ENCODE measurements at regions not wholly inside any gene's neighbourhood (a gene's known extent, or its start where the extent isn't known, plus 50 kb on each side); places are given as distances from the start of the nearest gene placed in this dataset.

GRCh38 chr4:127352220-127353113 lies 280.3 kb upstream of the INTU start:
- no peak overlapping the region for H3K4me3 ChIP-seq (ENCODE audit: low read depth, low read length)
- no peak for DNase-seq (ENCODE audit: low read depth)
- no peak for TF ChIP-seq CTCF (IDR thresholded peaks at IDR 0.05; ENCODE audit: insufficient read depth, low read depth, low read length, missing control alignments)

DNA sequence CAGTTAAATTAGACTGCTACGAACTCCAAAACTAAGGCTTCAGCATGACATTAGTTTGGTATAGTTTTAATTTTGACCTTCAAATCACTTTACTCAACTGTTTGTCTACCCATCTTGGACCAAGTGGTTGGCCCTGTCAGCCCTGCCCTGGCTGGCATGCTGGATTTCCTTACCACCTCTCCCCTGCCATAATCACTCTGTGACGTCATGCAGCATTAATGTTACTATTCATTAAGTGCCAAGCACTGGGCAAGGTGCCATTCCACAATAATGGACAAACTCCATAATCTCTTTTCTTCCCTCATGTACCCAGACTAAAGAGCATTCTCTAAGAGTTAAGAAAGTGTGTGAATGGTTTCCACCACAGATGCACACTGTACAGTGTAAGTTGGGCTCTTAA lies 277.0 kb upstream of the INTU start:
- no peak overlapping the region for H3K4me3 ChIP-seq (ENCODE audit: low read depth, low read length)
- no peak for DNase-seq (ENCODE audit: low read depth)
- TF ChIP-seq CTCF (IDR thresholded peaks at IDR 0.05; ENCODE audit: insufficient read depth, low read depth, low read length, missing control alignments): no peak

GRCh38 chr4:127357765-127358164 lies 275.0 kb upstream of the INTU start:
- H3K4me3 ChIP-seq (ENCODE audit: low read depth, low read length): no peak overlapping the region
- no peak for DNase-seq (ENCODE audit: low read depth)
- TF ChIP-seq CTCF (IDR thresholded peaks at IDR 0.05; ENCODE audit: insufficient read depth, low read depth, low read length, missing control alignments): no peak

GRCh38 chr4:127362686-127363085 lies 270.1 kb upstream of the INTU start:
- no peak for TF ChIP-seq CTCF (IDR thresholded peaks at IDR 0.05; ENCODE audit: insufficient read depth, low read depth, low read length, missing control alignments)
- no peak overlapping the region for H3K4me3 ChIP-seq (ENCODE audit: low read depth, low read length)
- no peak for DNase-seq (ENCODE audit: low read depth)

- no peak for DNase-seq (ENCODE audit: low read depth)
- no peak for TF ChIP-seq CTCF (IDR thresholded peaks at IDR 0.05; ENCODE audit: insufficient read depth, low read depth, low read length, missing control alignments)
- H3K4me3 ChIP-seq (ENCODE audit: low read depth, low read length): no peak overlapping the region
Measured at GRCh38 chr4:127364397-127364796, 268.4 kb upstream of the INTU start.

GRCh38 chr4:127364911-127365310 lies 267.8 kb upstream of the INTU start:
- no peak for DNase-seq (ENCODE audit: low read depth)
- TF ChIP-seq CTCF (IDR thresholded peaks at IDR 0.05; ENCODE audit: insufficient read depth, low read depth, low read length, missing control alignments): no peak
- no peak overlapping the region for H3K4me3 ChIP-seq (ENCODE audit: low read depth, low read length)

- DNase-seq (ENCODE audit: low read depth): no peak
Measured at GRCh38 chr4:127370604-127371003, 262.2 kb upstream of the INTU start.

More at GRCh38 chr4:127370604-127371003, 262.2 kb upstream of the INTU start:
- H3K4me3 ChIP-seq (ENCODE audit: low read depth, low read length): no peak overlapping the region
- no peak for TF ChIP-seq CTCF (IDR thresholded peaks at IDR 0.05; ENCODE audit: insufficient read depth, low read depth, low read length, missing control alignments)

All from GM12865 (cell line).